Testis (tissue), 2 donors: ENCODE measurements at regions not wholly inside any gene's neighbourhood (a gene's known extent, or its start where the extent isn't known, plus 50 kb on each side); places are given as distances from the start of the nearest gene placed in this dataset.

Experiments
- DNase-seq: peaks from one replicate; pipeline ENCODE4 v3.0.0-alpha.2; 2019
- H3K27ac ChIP-seq, 2 donors: fragments of 200-600 bp; sonication (generic); one replicate each; pipeline ENCODE4 v1.5.1; 2019
- H3K27me3 ChIP-seq: fragments of 200-600 bp; sonication (generic); one replicate; pipeline ENCODE4 v1.5.1; 2019
- H3K36me3 ChIP-seq: fragments of 200-600 bp; sonication (generic); one replicate; pipeline ENCODE4 v1.5.1; 2017; ENCODE audit warnings: low read depth; ENCODE audit errors: missing control alignments
- H3K4me1 ChIP-seq: fragments of 200-600 bp; sonication (generic); one replicate; pipeline ENCODE4 v1.5.1; 2019
- H3K4me3 ChIP-seq, 2 donors: fragments of 200-600 bp; sonication (generic); one replicate each; pipeline ENCODE4 v1.5.1; 2017 to 2019
- H3K9me3 ChIP-seq: fragments of 200-600 bp; sonication (generic); one replicate; pipeline ENCODE4 v1.5.1; 2017
- CTCF ChIP-seq, 3 experiments: fragments of 450-650 bp in 2 of 3; fragments of 200-600 bp in 1 of 3; sonication (generic) in 1 of 3; IDR thresholded peaks; one replicate each; pipeline ENCODE4 v1.5.1; 2016 to 2019; ENCODE audit warnings: antibody characterized with exemption in 3 of 3, mild to moderate bottlenecking in 2 of 3, moderate library complexity in 1 of 3
- POLR2A ChIP-seq: fragments of 450-650 bp; IDR thresholded peaks from one replicate; pipeline ENCODE4 v1.6.1; 2017; ENCODE audit warnings: antibody characterized with exemption, mild to moderate bottlenecking, moderate library complexity
- WGBS, 2 donors: methylation state at CpG; one replicate each; pipeline ENCODE4 v1.1.5; 2018; 5-methylcytosine and 5-hydroxymethylcytosine counted together
- intact Hi-C: fragments of 100-400 bp; cut with DNase I; formaldehyde crosslinking; loops from one replicate; pipeline ENCODE4 v1.15.1; 2023; ENCODE audit warnings: low total_unique reads

GRCh38 chr3:110859993-110860392 lies 211.6 kb upstream of the NECTIN3 start:
- no peak overlapping the region for H3K27ac ChIP-seq
- DNase-seq, result no peak
- 61% methylated on average over 4 of the region's 4 CpGs for WGBS, 2 donors
- intact Hi-C loops, result no loop called here
- no peaks in the 10 kb centered on the region for H3K9me3 ChIP-seq
- H3K4me1 ChIP-seq, result no peaks in the 10 kb centered on the region
- TF ChIP-seq CTCF (IDR thresholded peaks at IDR 0.05), result no peak
- no peak for TF ChIP-seq POLR2A
- no peaks in the 10 kb centered on the region for H3K27me3 ChIP-seq
- H3K36me3 ChIP-seq, result no peaks in the 10 kb centered on the region
- H3K4me3 ChIP-seq, result no peak overlapping the region

DNA sequence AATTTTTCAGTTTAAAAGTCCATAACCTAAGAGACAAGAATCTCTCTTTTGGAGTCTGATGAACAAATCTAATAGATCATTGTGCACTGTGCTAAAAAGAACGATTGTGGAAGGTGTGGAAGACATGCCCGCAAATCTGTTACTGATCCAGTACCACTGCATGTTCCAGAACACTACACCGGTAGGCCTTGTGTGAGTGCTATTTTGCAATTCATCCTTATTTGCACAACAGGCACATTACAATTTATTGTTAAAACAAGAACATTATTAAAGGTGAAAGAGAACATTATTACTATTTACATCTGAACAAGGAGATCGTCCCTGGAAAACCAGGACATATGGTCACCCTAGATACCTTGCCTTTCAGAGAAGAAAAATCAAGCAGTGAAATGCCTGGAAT lies 205.7 kb upstream of the NECTIN3 start:
- Histone ChIP-seq H3K27me3 (no peaks in the 10 kb centered on the region), H3K27ac (no peak overlapping the region), H3K36me3 (no peaks in the 10 kb centered on the region), H3K9me3 (no peaks in the 10 kb centered on the region), H3K4me1 (no peaks in the 10 kb centered on the region), H3K4me3 (no peak overlapping the region)
- 89 to 92% methylated on average over 4 of the region's 4 CpGs for WGBS, 2 donors
- no peak for DNase-seq
- intact Hi-C loops, result no loop called here
- TF ChIP-seq CTCF (IDR thresholded peaks at IDR 0.05), result no peak
- no peak for TF ChIP-seq POLR2A

- Histone ChIP-seq H3K27me3 (no peaks in the 10 kb centered on the region), H3K27ac (no peak overlapping the region), H3K4me1 (no peaks in the 10 kb centered on the region), H3K36me3 (no peaks in the 10 kb centered on the region), H3K4me3 (no peak overlapping the region), H3K9me3 (no peaks in the 10 kb centered on the region)
- intact Hi-C loops, result no loop called here
- WGBS, 2 donors, result 69% methylated on average over 1 of the region's 1 CpG
- no peak for DNase-seq
- TF ChIP-seq CTCF (IDR thresholded peaks at IDR 0.05) (no peak), POLR2A (no peak)
Measured at GRCh38 chr3:110868106-110868505, 203.5 kb upstream of the NECTIN3 start.

DNA sequence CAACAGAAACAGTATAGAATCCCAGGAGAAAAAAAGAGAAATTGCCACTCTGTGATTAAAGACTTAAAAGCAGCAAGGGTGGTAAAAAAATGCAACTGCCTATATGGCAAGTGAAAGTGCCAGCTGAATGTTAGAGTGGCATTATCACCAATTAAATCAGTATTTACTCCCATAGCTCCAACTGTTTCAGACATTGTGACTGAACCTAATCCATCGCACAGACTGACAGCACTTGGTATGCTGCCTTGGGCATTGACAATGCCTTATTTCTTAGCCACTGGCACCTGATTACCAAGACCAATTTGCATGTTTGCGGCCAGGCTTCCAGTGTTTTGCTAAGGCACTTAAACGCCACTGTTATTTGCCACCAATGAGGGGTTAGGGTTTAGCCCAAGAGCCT lies 201.9 kb upstream of the NECTIN3 start:
- no peaks in the 10 kb centered on the region for H3K27me3 ChIP-seq
- H3K9me3 ChIP-seq, result no peaks in the 10 kb centered on the region
- no peak for DNase-seq
- 95 to 97% methylated on average over 2 to 3 of the region's 3 CpGs for WGBS, 2 donors
- intact Hi-C loops, result no loop called here
- no peaks in the 10 kb centered on the region for H3K4me1 ChIP-seq
- no peak overlapping the region for H3K27ac ChIP-seq
- no peak overlapping the region for H3K4me3 ChIP-seq
- no peaks in the 10 kb centered on the region for H3K36me3 ChIP-seq
- TF ChIP-seq CTCF (IDR thresholded peaks at IDR 0.05) (no peak), POLR2A (no peak)

DNA sequence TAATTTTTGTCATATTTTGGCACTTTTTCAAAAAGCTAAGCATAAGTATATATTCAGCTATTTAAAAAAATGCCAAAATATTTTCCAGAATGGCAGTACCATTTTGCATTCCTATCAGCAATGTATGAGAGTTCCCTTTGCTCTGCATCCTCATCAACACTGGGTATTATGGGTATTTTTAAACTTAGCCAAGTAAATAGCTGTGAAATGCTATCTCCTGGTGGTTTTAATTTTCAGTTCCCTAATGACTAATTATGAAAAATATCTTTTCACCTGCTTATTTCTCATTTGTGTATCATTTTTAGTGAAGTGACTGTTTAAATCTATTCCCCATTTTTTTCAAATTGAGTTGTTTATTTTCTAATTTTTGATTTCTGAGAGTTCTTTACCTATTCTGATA lies 199.7 kb upstream of the NECTIN3 start:
- intact Hi-C loops, result no loop called here
- Histone ChIP-seq H3K4me1 (no peaks in the 10 kb centered on the region), H3K27me3 (no peaks in the 10 kb centered on the region), H3K9me3 (no peaks in the 10 kb centered on the region), H3K4me3 (no peak overlapping the region), H3K36me3 (no peaks in the 10 kb centered on the region), H3K27ac (no peak overlapping the region)
- no peak for TF ChIP-seq CTCF (IDR thresholded peaks at IDR 0.05)
- TF ChIP-seq POLR2A, result no peak
- DNase-seq, result no peak
